Osteocyte (in vitro differentiated cells): ENCODE measurements at regions not wholly inside any gene's neighbourhood (a gene's known extent, or its start where the extent isn't known, plus 50 kb on each side); places are given as distances from the start of the nearest gene placed in this dataset.

Experiments used
- DNase-seq: peaks from one replicate; pipeline ENCODE4 v3.0.0; 2021; ENCODE audit warnings: mixed read lengths; ENCODE audit not compliant: unreplicated experiment; ENCODE audit errors: extremely low spot score
- H3K27ac Mint-ChIP-seq: one replicate; pipeline ENCODE4 v1.8.0; 2021; ENCODE audit warnings: mild to moderate bottlenecking, mixed read lengths; ENCODE audit not compliant: unreplicated experiment
- H3K27me3 Mint-ChIP-seq: one replicate; pipeline ENCODE4 v1.8.0; 2021; ENCODE audit warnings: mixed read lengths; ENCODE audit not compliant: unreplicated experiment
- H3K36me3 Mint-ChIP-seq: one replicate; pipeline ENCODE4 v1.8.0; 2021; ENCODE audit warnings: mixed read lengths; ENCODE audit not compliant: unreplicated experiment
- H3K4me1 Mint-ChIP-seq: one replicate; pipeline ENCODE4 v1.8.0; 2021; ENCODE audit warnings: mixed read lengths; ENCODE audit not compliant: unreplicated experiment
- H3K4me3 Mint-ChIP-seq: one replicate; pipeline ENCODE4 v1.8.0; 2021; ENCODE audit warnings: mild to moderate bottlenecking, moderate library complexity, mixed read lengths; ENCODE audit not compliant: unreplicated experiment
- H3K9me3 Mint-ChIP-seq: one replicate; pipeline ENCODE4 v1.8.0; 2021; ENCODE audit warnings: mixed read lengths; ENCODE audit not compliant: unreplicated experiment
- TF ChIP-seq, protein P1 (sequence below): fragments of 200-600 bp; sonication (generic); IDR thresholded peaks from 2 replicates; pipeline ENCODE4 v1.5.0; 2021; ENCODE audit warnings: antibody characterized with exemption, mild to moderate bottlenecking, moderate library complexity

DNA sequence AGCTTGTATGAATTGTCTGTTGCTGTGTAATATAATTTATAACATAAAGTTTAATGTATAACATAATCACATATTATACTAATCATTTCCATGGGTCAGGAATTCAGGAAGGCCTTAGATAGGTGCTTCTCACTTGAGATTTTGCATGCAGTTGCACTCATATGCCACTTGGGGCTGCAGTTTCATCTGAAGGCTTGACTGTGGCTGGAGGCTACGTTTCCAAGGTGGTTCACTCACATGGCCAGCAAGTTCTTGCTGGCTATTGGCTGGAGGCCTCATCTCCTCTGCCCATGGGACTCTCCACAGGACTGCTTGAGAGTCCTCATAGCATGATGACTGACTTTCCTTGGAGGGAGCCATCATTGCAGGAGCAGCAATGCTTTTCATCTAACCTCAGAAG lies 53.4 kb upstream of the STX18 start:
- Mint-ChIP-seq H3K4me1 (peaks cover 8% of the 10 kb centered on the region), H3K9me3 (peaks cover 11% of the 10 kb centered on the region), H3K27ac (no peak overlapping the region), H3K36me3 (peaks cover 2% of the 10 kb centered on the region), H3K4me3 (no peak overlapping the region), H3K27me3 (no peaks in the 10 kb centered on the region)
- TF ChIP-seq, protein P1, sequence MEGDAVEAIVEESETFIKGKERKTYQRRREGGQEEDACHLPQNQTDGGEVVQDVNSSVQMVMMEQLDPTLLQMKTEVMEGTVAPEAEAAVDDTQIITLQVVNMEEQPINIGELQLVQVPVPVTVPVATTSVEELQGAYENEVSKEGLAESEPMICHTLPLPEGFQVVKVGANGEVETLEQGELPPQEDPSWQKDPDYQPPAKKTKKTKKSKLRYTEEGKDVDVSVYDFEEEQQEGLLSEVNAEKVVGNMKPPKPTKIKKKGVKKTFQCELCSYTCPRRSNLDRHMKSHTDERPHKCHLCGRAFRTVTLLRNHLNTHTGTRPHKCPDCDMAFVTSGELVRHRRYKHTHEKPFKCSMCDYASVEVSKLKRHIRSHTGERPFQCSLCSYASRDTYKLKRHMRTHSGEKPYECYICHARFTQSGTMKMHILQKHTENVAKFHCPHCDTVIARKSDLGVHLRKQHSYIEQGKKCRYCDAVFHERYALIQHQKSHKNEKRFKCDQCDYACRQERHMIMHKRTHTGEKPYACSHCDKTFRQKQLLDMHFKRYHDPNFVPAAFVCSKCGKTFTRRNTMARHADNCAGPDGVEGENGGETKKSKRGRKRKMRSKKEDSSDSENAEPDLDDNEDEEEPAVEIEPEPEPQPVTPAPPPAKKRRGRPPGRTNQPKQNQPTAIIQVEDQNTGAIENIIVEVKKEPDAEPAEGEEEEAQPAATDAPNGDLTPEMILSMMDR, result no peak
- no peak for DNase-seq

DNA sequence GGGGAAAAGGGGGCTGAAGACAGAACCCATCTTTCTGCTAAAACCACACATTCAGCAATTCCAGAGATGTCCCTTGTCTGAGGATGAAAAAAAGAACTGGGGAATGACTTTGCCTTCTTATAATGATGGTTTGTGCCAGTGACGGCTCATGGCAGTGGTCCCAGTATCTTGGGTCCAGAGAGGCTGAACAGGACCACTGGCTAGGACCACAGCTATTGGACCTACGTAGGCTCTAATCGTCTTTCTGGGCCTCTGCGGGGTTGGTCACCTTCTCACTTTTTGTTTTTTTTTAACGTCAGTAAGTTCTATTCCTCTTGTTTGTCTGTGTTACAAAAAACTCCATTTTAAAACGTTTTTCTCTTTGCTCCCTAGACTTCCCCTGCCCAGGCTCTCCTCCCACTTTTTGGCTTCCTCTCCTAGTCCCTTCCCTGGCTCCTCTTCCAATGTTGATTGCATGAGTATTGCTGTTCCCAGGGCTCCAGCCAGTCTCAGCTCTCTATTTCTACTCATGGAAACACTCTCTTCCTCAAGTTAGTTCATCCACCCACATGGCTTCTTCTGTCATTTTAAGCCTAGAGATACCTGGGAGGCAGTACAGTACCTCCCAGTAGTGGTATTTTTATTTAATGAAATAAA lies 52.6 kb upstream of the STX18 start:
- TF ChIP-seq, protein P1, result no peak
- H3K27ac Mint-ChIP-seq, result no peak overlapping the region
- no peaks in the 10 kb centered on the region for H3K27me3 Mint-ChIP-seq
- DNase-seq, result no peak
- peaks cover 7% of the 10 kb centered on the region for H3K9me3 Mint-ChIP-seq
- H3K36me3 Mint-ChIP-seq, result peaks cover 2% of the 10 kb centered on the region
- H3K4me3 Mint-ChIP-seq, result no peak overlapping the region
- H3K4me1 Mint-ChIP-seq, result peaks cover 9% of the 10 kb centered on the region

GRCh38 chr4:4593596-4594284 lies 51.9 kb upstream of the STX18 start:
- H3K9me3 Mint-ChIP-seq, result peaks cover 7% of the 10 kb centered on the region
- peaks cover 9% of the 10 kb centered on the region for H3K4me1 Mint-ChIP-seq
- H3K27ac Mint-ChIP-seq, result no peak overlapping the region
- H3K36me3 Mint-ChIP-seq, result peaks cover 2% of the 10 kb centered on the region
- no peak for DNase-seq
- TF ChIP-seq, protein P1, result no peak
- no peak overlapping the region for H3K4me3 Mint-ChIP-seq
- no peaks in the 10 kb centered on the region for H3K27me3 Mint-ChIP-seq

DNA sequence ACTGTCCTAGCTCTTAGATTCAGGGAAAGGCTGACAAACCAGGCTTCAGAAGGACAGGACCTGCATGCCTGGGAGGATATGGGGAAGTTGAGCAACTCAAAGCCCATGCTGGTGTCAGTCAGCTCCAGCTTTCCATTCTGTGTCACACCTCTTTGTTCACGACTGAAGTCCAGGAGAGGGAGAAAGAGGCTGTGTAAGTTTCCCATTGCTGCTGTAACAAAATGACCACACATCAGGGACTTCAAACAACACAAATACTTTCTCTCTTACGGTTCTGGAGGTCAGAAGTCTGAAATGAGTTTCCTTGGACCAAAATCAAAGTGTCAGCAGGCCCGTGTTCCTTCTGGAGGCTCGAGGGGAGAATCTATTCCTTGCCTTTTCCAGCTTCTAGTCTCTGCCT lies 50.6 kb upstream of the STX18 start:
- peaks cover 9% of the 10 kb centered on the region for H3K4me1 Mint-ChIP-seq
- DNase-seq, result no peak
- peaks cover 7% of the 10 kb centered on the region for H3K9me3 Mint-ChIP-seq
- TF ChIP-seq, protein P1, result no peak
- H3K4me3 Mint-ChIP-seq, result no peak overlapping the region
- H3K36me3 Mint-ChIP-seq, result peaks cover 2% of the 10 kb centered on the region
- no peak overlapping the region for H3K27ac Mint-ChIP-seq
- H3K27me3 Mint-ChIP-seq, result no peaks in the 10 kb centered on the region
